GM12873 (cell line): ENCODE measurements at regions not wholly inside any gene's neighbourhood (a gene's known extent, or its start where the extent isn't known, plus 50 kb on each side); places are given as distances from the start of the nearest gene placed in this dataset.

Experiments
- TF ChIP-seq, protein P1 (sequence below): IDR thresholded peaks from 2 replicates; pipeline ENCODE4 v1.5.1; 2012; ENCODE audit warnings: low read depth, mild to moderate bottlenecking, moderate library complexity, low read length, control low read depth; ENCODE audit not compliant: insufficient read depth; ENCODE audit errors: missing control alignments

DNA sequence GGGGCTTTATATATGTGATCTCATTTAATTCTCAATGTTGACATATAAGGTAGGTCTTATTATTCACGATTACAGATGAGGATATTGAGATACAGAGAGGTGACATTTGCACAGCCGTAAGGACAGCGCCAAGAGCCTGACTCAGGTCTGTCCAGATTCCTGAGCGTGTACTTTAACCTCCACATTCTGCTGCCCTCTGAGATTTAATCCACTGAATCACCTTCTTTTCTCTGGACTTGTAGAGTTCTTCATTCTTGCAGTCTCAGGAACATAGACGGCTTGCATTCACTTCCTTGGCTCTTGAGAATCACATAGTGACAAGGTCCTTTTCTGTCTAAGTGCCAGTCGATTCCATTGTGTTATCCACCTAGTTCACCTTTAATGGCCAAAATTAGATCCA is 141.0 kb upstream of the ARHGAP5 start:
- TF ChIP-seq, protein P1, sequence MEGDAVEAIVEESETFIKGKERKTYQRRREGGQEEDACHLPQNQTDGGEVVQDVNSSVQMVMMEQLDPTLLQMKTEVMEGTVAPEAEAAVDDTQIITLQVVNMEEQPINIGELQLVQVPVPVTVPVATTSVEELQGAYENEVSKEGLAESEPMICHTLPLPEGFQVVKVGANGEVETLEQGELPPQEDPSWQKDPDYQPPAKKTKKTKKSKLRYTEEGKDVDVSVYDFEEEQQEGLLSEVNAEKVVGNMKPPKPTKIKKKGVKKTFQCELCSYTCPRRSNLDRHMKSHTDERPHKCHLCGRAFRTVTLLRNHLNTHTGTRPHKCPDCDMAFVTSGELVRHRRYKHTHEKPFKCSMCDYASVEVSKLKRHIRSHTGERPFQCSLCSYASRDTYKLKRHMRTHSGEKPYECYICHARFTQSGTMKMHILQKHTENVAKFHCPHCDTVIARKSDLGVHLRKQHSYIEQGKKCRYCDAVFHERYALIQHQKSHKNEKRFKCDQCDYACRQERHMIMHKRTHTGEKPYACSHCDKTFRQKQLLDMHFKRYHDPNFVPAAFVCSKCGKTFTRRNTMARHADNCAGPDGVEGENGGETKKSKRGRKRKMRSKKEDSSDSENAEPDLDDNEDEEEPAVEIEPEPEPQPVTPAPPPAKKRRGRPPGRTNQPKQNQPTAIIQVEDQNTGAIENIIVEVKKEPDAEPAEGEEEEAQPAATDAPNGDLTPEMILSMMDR: no peak

- TF ChIP-seq, protein P1: no peak
Observed at GRCh38 chr14:31937730-31938346, 139.3 kb upstream of the ARHGAP5 start.

- TF ChIP-seq, protein P1: no peak
Observed at GRCh38 chr14:31939934-31940333, 137.2 kb upstream of the ARHGAP5 start.

DNA sequence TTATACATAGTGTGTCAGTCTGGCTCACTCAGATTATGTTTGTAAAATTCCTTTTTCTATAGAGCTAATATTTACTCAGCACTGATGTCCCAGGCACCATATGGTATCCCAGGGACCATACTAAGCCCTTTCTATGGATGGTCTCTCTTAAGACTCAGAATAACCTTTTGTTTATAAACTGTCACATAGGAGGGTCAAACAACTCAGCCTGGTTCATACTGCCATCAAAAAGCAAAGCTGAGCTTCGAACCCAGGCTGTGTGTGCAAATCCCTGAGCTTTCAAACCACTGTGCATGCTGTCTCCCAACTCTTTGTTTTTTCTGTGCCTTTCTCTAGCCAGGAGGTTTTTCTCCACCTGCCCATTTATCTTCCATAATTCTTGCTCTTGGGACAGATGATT is 135.6 kb upstream of the ARHGAP5 start:
- TF ChIP-seq, protein P1: no peak

DNA sequence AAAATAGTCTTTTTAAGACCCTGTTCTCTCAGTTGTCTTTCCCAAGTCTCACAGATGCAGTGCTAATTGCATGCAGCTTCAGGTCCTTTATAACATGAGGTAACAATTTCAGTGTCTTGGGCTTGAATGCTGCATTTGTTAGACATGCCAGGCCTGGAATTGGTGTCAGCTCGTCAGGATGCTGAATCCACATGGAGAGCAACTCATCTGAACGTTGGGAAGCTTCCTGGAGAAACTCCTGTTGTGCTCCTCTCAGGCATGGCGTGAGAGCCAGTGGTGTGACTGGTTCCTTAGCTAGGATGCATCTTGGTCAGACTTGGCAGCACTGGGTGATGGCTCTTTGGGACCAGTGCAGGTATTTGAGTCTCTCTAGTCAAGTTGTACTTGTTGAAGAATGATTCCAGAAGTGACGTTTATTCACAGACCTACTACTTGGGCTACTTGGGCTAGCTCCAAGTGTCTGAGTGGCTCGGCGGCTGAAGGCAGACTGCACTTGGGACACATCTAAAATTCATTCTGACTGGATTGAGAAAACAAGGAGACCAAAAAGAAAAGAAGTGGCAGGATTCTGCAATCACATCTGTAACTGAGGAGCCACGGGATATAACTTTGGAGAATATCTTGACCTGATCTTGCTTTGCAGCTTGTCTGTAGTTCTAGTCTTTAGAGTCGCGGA is 134.8 kb upstream of the ARHGAP5 start:
- TF ChIP-seq, protein P1: no peak

- TF ChIP-seq, protein P1: no peak
Observed at GRCh38 chr14:31943217-31943799, 133.8 kb upstream of the ARHGAP5 start.

- TF ChIP-seq, protein P1: no peak
Observed at GRCh38 chr14:31943861-31944255, 133.2 kb upstream of the ARHGAP5 start.
